Left colon (tissue), 2 donors: ENCODE measurements at regions not wholly inside any gene's neighbourhood (a gene's known extent, or its start where the extent isn't known, plus 50 kb on each side); places are given as distances from the start of the nearest gene placed in this dataset.

ENCODE experiments used
- ATAC-seq: fragments of 200-7000 bp; cut with Tn5 transposase; one replicate; pipeline ENCODE4 v1.9.1; 2020; ENCODE audit warnings: mild to moderate bottlenecking, moderate library complexity
- DNase-seq, 2 donors: peaks; one replicate each; pipeline ENCODE4 v3.0.0-alpha.2; 2020
- intact Hi-C, 2 donors: fragments of 100-400 bp; cut with DNase I in 1 of 2; cut with micrococcal nuclease in 1 of 2; formaldehyde crosslinking; loops; one replicate each; pipeline versions ENCODE4 v1.11.2 to v1.14.0; 2022; cut with DNase I, micrococcal nuclease
- donor health status: DM: no; HTN: no; CAD: no.
- donor health status: DM: yes; HTN: yes; CAD: no.

GRCh38 chr16:6066652-6067051 is 969.1 kb upstream of the EEF2KMT start:
- DNase-seq (no peak), ATAC-seq (no peak)
- intact Hi-C loops, result no loop called here

DNA sequence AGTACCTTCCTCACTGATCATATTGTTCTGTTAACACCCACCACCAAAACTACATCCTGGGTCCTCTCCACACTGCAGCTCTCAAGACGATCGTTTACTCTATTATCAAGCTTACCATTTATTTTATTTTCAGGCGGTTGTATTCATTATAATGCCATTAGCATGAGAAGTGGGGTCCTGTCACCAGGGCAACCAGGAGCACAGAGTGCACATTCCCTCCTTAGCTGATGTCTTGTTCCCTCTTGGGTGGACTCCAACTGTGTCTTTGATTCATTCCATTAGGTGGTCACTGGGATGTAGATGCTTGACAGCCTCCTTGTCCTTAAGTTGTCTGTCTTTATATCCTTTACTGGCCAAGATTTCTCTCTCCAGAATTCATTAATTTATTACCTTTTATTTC is 965.9 kb upstream of the EEF2KMT start:
- DNase-seq, result no peak
- intact Hi-C loops, result no loop called here
- no peak for ATAC-seq

DNA sequence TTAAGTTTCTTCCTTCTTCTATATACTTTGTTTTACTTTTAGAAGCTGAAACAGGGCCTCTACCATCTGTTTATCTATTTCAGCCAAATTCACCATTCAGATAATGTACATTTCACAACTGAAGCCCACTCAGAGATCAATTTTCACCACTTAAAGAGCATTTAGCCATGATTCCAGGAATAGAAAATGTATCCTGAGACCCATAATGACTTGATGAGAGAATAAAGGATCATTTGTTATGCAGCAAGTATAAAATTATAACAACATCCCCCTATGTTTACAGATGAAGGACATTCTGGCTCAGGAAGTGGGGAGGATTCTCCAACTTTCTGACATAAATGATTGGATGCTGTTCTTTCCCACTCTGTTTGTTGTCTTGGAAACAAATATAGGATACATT is 962.1 kb upstream of the EEF2KMT start:
- DNase-seq, result no peak
- ATAC-seq, result no peak
- intact Hi-C loops, result no loop called here

DNA sequence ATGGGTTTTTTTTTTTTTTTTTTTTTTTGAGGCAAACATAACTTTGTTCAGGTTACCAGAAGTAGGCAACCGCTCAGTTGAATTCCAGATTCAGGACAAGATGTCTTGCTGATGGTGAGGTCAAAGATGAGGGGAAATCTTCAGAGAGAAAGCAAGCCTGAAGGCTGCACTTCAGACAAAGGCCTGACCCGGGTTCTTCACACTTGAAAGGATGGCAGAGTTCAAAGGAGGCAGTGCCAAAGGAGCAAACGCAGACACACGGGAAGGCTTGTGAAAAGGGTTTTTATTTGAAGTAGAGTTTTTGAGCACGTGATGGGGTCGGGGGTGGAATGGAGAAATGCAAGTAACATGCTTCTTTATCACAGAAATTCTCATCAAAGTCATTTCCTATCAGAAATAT is 960.2 kb upstream of the EEF2KMT start:
- DNase-seq (no peak), ATAC-seq (no peak)
- intact Hi-C loops, result no loop called here

DNA sequence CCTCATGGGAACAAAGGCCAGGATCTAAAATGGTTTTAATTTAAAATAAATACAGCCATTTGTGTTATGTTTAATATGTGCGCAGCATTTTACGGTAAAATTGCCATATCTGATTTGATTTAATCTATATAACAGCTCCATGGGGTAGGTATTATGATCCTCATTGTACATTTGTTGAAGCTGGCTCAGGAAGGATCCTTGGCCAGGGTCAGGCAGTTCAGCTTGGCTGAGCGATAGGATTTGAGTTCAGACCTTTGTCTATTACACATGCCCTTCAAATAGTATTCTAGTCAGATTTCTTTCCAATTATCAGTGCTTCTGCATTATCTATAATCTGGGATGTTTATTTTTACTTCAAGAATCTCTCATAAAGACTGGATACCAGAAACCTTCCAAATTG is 950.4 kb upstream of the EEF2KMT start:
- no peak for ATAC-seq
- intact Hi-C loops, result loop anchor here in 1 of 2 donors (10.0 kb wide), 1 partner anchor 257 kb away; no protein-coding TSS in a partner anchor
- no peak for DNase-seq

DNA sequence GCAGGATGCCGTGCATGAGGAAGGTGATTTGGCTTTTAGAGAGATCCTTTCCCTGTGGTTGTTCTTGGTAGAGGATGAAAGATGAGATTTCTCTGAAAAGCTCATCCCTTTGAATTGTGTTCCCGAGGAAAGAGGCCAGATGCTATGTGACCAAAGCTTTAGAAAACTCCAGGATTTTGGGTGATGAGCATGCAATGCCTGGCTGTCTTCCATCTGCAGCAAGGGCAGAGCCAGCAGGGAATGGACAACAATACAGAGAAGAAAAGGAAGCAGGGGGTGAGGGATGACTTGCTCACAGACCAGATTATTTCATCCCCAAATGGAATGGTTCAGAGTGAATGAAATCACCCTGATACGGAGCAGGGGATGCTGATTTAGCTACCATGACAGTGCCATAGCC is 949.7 kb upstream of the EEF2KMT start:
- no peak for ATAC-seq
- intact Hi-C loops, result loop anchor here in 1 of 2 donors (10.0 kb wide), 1 partner anchor 257 kb away; no protein-coding TSS in a partner anchor
- DNase-seq, result no peak

DNA sequence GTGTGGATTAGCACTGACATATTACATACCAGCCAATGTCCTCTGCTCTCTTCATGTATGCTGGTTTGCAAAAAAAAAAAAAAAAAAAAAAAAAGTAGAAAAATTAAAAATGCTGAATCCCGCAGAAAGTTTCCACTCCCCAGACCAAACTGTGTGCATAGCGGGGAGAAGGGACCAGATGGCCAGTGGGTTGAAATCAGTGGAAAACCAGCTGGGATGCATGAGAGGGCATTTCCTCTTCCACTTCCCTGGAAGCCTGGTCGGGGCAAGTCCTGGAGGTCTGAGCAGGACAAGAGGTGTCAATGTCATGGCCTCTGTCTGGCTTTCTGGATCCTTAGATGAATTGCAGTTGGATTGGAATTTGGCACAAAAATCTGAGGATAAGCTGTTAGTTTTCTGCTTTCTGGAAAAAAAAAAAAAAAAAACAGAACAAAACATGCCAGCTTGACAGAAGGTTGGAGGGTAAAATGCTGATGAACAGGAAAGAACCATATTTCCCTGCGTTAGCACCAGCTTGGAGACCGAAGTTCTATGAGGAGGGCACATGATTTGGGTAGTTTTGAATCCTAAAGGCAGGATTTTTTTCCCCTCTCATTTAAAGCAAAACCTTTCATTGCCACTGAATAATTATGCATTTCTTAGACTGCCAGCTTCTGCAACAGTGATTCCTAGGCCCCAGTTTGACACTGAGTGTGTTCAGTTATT is 941.5 kb upstream of the EEF2KMT start:
- DNase-seq (no peak), ATAC-seq (no peak)
- intact Hi-C loops, result loop anchor here in 1 of 2 donors (10.0 kb wide), 1 partner anchor 606 kb away; no protein-coding TSS in a partner anchor

DNA sequence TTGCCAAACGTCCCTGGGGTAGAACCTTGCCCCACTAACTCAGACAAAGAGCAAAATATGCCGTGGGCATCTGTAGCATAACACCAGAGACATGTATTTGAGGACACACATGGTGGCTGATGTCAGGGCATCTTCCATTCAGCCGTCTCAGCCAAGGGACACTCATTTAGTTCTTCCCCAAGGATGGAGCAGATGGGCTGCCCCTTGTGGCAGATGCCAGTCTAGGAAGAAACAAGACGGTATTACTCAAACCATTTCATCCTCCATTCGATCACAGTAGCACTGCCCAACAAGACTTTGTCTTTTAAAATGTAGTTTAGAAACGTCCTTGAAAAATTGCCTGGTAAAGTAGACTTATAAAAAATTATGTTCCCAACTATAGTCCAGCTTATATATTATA is 937.6 kb upstream of the EEF2KMT start:
- ATAC-seq (no peak), DNase-seq (no peak)
- intact Hi-C loops, result loop anchor here in 1 of 2 donors (10.0 kb wide), 1 partner anchor 610 kb away; no protein-coding TSS in a partner anchor

GRCh38 chr16:6034511-6034910 is 936.9 kb upstream of the EEF2KMT start:
- intact Hi-C loops, result loop anchor here in 1 of 2 donors (10.0 kb wide), 1 partner anchor 610 kb away; no protein-coding TSS in a partner anchor
- DNase-seq, result no peak

DNA sequence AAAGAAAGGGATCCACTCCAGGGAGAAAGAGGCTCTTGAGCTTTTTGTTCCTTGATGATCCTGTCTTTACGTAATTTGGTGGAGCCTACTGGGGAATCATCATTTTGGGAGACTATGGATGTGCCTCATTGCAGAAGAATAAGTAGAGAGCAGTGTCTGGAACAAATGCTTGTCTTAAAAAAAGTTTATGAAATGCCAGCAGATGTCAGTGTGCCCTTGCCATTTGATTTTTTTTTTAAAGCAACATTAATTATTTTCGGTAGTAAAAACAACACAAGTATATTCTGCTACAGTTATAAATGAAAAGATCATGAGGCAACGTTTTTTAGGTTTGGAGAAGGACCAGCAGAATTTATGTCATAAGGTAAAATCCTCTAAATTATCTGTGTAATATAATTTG is 934.8 kb upstream of the EEF2KMT start:
- DNase-seq (no peak), ATAC-seq (no peak)
- intact Hi-C loops, result loop anchor here in 1 of 2 donors (10.0 kb wide), 1 partner anchor 612 kb away; no protein-coding TSS in a partner anchor

More at GRCh38 chr16:6034511-6034910, 936.9 kb upstream of the EEF2KMT start:
- no peak for ATAC-seq

DNA sequence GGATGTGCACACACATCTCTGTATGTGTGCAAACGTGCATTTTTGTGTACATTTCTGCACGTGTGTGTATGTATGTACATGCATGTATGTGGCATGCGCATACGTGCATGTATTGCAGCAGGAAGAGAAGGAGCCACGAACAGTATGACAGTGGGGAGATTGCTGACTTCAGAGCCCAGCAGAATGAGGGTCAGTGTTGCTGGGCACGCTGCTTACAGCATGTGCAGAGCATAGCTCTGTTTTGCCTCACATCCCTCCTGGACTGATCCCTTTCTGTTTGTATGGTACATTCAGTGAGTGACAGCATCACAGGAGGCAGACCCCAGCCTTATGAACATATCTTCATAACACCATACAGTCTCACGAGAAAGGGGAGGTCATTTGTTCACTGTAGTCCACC is 934.0 kb upstream of the EEF2KMT start:
- intact Hi-C loops, result loop anchor here in 1 of 2 donors (10.0 kb wide), 1 partner anchor 613 kb away; no protein-coding TSS in a partner anchor
- ATAC-seq, result no peak
- DNase-seq, result no peak

DNA sequence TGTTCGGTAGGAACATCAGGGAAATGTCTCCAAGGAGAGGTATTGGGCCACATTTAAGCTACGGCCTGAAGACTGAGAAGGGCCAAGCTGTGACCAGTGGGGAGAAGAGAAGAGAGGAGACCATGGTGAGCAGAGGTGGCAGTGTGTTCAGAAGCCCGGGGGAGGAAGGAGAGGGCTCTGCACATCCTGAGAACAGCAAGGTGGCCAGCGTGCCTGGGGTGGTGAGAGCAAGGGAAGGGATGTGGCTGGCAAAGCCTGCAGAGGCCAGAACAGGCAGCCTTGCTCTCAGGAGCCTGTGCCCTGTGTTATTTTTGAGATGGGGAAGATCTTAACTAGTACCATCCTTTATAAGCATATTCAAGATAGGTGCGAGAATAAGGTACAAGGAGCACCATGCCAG is 933.5 kb upstream of the EEF2KMT start:
- ATAC-seq, result no peak
- intact Hi-C loops, result loop anchor here in 1 of 2 donors (10.0 kb wide), 1 partner anchor 614 kb away; no protein-coding TSS in a partner anchor
- no peak for DNase-seq

GRCh38 chr16:6027733-6028132 is 930.1 kb upstream of the EEF2KMT start:
- no peak for ATAC-seq
- no peak for DNase-seq
- intact Hi-C loops, result no loop called here

- no peak for DNase-seq
- no peak for ATAC-seq
- intact Hi-C loops, result no loop called here
Measured at GRCh38 chr16:6023449-6023848, 925.9 kb upstream of the EEF2KMT start.

- DNase-seq (no peak), ATAC-seq (no peak)
- intact Hi-C loops, result no loop called here
Measured at GRCh38 chr16:6021276-6021943, 923.8 kb upstream of the EEF2KMT start.

- intact Hi-C loops, result no loop called here
- DNase-seq, result no peak
- ATAC-seq, result no peak
Measured at GRCh38 chr16:6020162-6020985, 922.8 kb upstream of the EEF2KMT start.

GRCh38 chr16:6019490-6019991 is 921.9 kb upstream of the EEF2KMT start:
- ATAC-seq (peak; percentile 24), DNase-seq (no peak)
- intact Hi-C loops, result no loop called here

DNA sequence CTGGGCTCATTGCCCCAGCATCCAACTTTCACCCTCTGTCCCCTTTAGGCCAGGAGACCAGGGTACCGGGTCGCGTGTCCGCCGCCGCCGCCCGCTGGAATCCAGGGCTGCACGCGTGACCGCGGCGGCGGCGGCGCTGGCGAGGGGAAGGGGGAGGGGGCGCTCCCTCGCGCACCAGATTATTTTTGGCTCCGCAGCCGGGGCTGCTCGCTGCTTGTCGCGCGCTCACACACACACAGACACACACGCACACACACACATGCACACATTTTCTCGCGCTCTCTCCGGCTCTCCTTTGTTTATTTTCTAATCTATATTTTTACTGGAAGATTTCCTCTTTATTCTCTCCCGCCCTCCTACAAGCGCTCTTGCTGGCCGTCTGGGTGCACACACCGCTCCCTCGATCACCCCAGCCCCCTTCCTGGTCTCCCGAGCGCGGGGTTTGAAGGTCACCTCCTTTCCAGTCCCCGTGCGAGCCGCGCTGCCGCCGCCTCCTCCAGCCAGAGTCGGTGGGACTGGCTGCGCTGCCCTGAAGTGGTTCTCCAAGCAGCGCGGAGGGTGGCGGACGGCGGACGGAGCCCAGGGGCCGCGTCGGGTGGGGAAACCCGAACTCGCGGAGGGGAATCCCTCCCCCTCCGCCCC is 921.4 kb upstream of the EEF2KMT start:
- peak in 1 of 2 donors; percentile 13 for DNase-seq

More for the DNA sequence above, 921.4 kb upstream of the EEF2KMT start:
- intact Hi-C loops, result no loop called here
- ATAC-seq, result peak; percentile 53
